Stimulated activated CD8-positive, alpha-beta memory T cell treated with anti-CD3 and anti-CD28 coated beads, Interleukin-7, amount 100 ng/mL, for 48 hours (primary cell): ENCODE measurements at regions not wholly inside any gene's neighbourhood (a gene's known extent, or its start where the extent isn't known, plus 50 kb on each side); places are given as distances from the start of the nearest gene placed in this dataset.

Experiments
- DNase-seq, 2 donors: peaks; one replicate each; pipeline ENCODE4 v3.0.0-alpha.2; 2020; ENCODE audit warnings: low read depth in 1 of 2; ENCODE audit errors: extremely low read depth in 1 of 2

- no peak for DNase-seq
Measured at GRCh38 chr3:102599819-102600576, 165.2 kb downstream of the ZPLD1 start.

GRCh38 chr3:102605153-102605552 is 170.3 kb downstream of the ZPLD1 start:
- DNase-seq, result no peak

- no peak for DNase-seq
Measured at GRCh38 chr3:102608875-102609274, 174.1 kb downstream of the ZPLD1 start.

GRCh38 chr3:102614021-102614569 is 179.3 kb downstream of the ZPLD1 start:
- DNase-seq, result no peak

GRCh38 chr3:102614585-102614984 is 179.8 kb downstream of the ZPLD1 start:
- DNase-seq, result no peak

GRCh38 chr3:102617381-102617780 is 182.6 kb downstream of the ZPLD1 start:
- DNase-seq, result no peak

- no peak for DNase-seq
Measured at GRCh38 chr3:102619361-102619760, 184.5 kb downstream of the ZPLD1 start.

- no peak for DNase-seq
Measured at GRCh38 chr3:102629943-102630342, 195.1 kb downstream of the ZPLD1 start.

GRCh38 chr3:102630531-102630930 is 195.7 kb downstream of the ZPLD1 start:
- DNase-seq, result no peak

GRCh38 chr3:102643546-102643945 is 208.7 kb downstream of the ZPLD1 start:
- DNase-seq, result no peak

- no peak for DNase-seq
Measured at GRCh38 chr3:102646557-102646956, 211.7 kb downstream of the ZPLD1 start.

- DNase-seq, result no peak
Measured at GRCh38 chr3:102660653-102661052, 225.8 kb downstream of the ZPLD1 start.

- no peak for DNase-seq
Measured at GRCh38 chr3:102661707-102662497, 227.1 kb downstream of the ZPLD1 start.

GRCh38 chr3:102662498-102662772 is 227.6 kb downstream of the ZPLD1 start:
- no peak for DNase-seq

- DNase-seq, result no peak
Measured at GRCh38 chr3:102664126-102664525, 229.3 kb downstream of the ZPLD1 start.

GRCh38 chr3:102665183-102665582 is 230.4 kb downstream of the ZPLD1 start:
- no peak for DNase-seq

- no peak for DNase-seq
Measured at GRCh38 chr3:102668247-102668646, 233.4 kb downstream of the ZPLD1 start.

GRCh38 chr3:102670986-102671385 is 236.2 kb downstream of the ZPLD1 start:
- DNase-seq, result no peak

- DNase-seq, result no peak
Measured at GRCh38 chr3:102672305-102672704, 237.5 kb downstream of the ZPLD1 start.

GRCh38 chr3:102673271-102674115 is 238.7 kb downstream of the ZPLD1 start:
- peak in 1 of 2 donors; percentile 18 for DNase-seq

GRCh38 chr3:102674284-102674683 is 239.5 kb downstream of the ZPLD1 start:
- DNase-seq, result no peak
